ENCODE measurements at regions not wholly inside any gene's neighbourhood (a gene's known extent, or its start where the extent isn't known, plus 50 kb on each side); places are given as distances from the start of the nearest gene placed in this dataset.
"Not testable (repeated sequence)": the region's sequence is repeated elsewhere in the genome, so short reads cannot be mapped to it uniquely, and the experiment has no call there.

DNA sequence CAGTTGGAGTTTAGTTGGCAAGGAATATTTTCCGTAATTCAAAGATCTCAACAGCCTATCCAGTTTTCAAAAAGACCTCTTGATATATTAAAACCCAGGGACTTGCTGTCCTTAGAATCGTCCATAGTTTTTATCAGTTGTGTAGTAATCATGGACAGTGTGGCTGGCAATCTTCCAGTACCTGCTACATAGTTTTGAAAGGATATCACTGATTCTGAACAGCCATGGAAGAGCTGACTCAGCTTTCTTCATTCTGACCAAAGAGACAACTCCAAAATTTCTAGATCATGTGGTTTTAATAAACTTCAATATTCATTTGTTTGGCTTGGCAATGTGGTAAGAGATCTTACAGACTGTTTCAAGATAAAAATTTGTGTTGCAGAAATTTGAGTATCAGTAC is 616.7 kb downstream of the TDRD15 start:
- DNase-seq, result no peak

DNA sequence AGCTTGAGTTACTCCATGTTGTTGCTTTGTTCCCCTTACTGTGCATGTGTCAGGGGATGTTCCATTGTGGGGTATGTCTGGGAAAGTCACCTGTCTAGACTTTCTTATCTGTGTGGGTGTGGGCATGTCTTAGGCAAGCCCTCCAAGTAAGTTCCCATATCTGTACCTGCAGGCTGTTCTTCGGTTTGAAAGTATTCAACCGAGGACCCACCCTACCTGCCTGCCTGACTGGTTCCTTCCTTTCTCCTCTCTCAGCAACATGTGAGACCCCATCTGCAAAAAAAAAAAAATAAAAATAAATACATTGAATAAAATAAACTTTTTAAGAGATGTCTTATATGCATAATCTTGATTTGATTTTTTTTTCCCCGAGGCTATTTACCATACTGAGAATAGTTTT is 622.7 kb downstream of the TDRD15 start:
- no peak for DNase-seq

- no peak for DNase-seq
Observed at GRCh38 chr2:21748501-21748900, 624.7 kb downstream of the TDRD15 start.

GRCh38 chr2:21754164-21754788 is 630.5 kb downstream of the TDRD15 start:
- DNase-seq, result no peak

DNA sequence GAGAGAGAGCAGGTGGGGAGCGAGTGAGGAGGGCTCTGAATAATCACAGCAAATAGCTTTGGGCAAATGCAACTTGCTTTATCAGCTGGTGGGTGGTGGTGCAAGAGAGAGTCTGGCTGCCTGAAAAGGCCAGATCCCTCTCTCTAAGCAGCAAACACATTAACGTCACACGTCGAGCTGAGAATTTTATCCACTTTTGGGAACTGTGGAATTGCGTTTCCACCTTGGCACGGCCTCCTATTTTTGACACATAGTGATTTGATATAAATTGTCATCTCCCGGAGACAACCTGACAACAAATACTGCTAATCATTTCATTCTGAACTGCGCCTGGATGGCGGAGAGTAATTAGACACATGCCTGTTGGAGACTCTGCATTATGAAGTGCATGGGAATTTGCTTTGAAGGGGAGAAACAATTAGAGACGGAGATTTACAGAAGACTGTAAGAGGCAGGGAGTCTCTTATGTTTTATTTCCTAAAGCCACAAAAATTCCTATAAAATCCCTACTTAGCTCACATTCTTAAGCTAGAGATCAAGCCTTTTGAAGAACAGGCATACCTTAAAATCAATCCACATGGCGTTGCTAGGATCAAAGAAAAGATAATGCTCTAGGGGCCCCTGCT is 634.1 kb downstream of the TDRD15 start:
- no peak for DNase-seq

DNA sequence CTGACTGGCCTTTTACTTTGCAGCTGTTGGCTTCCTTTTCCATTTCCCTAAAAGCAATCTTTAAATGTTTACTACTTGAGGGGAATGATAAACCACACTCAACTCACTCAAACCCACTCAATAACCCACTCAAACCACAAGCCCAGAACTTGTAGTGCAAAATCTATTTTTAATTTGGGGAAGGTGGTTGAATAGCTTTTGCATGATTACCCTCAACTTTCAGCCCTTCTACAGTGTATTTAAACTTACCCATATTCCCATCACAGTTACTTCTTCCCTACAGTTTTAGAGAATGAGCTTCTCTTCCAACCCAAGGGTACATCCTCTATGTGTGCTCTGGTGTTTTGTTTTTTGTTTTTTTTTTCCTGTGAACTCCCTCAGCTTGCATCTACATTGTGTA is 636.1 kb downstream of the TDRD15 start:
- no peak for DNase-seq

GRCh38 chr2:21761361-21761760 is 637.6 kb downstream of the TDRD15 start:
- no peak for DNase-seq

- DNase-seq, result no peak
Observed at GRCh38 chr2:21763501-21763900, 639.7 kb downstream of the TDRD15 start.

DNA sequence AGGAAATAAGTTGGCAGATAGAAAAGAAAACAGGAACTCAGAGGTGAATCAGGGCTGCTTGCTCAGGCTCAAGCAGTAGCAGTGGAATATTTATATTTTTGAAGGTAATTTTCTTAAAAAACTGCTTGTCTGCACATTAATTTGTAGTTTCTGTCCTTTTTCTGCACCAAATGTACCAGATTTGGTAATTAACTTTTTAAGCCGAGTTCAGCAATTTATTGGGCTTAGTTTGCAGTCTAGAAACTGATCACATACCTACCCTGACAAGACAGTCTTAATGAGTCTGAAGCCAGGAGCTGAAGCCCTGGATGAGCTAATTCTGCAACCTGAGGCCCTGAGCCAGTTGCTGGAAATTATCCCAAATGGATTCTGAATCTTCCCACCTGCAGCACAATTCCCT is 647.0 kb downstream of the TDRD15 start:
- DNase-seq, result no peak

DNA sequence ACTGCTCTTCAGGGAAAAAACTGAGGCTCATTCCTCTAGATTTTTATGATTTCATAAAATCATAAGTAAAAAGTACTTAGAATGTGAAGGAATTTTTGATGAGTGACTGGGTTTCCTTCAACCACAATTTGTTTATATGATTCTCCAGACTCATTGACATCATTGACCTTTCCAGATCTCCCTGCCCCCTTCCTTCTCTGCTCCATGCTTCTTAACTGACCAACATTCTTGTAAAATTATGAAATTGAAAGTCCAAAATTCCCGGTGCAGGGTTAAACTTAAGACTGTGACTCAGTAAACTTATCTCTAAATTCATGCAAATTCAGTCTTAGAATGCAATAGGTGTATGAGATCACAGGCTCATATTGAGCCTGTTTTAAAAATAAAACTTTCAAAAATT is 648.9 kb downstream of the TDRD15 start:
- no peak for DNase-seq

DNA sequence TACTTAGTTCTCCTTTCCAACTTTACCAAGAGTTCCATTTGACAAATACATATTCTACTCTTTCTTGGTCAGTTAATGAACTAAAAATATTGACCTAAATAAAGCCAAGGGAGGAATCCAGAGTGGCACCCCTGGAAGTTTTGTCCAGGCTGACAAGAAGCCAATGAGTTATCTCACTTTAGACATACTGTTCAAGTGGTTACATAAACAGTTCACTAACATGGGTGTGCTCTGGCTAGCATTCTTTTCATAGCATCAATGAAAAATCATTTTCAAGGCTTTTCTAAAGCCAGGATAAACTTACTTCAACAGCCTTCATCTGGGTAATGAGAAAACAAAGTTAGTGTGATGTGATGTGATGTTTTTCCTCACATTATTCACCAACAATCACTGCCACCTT is 649.4 kb downstream of the TDRD15 start:
- DNase-seq, result no peak

DNA sequence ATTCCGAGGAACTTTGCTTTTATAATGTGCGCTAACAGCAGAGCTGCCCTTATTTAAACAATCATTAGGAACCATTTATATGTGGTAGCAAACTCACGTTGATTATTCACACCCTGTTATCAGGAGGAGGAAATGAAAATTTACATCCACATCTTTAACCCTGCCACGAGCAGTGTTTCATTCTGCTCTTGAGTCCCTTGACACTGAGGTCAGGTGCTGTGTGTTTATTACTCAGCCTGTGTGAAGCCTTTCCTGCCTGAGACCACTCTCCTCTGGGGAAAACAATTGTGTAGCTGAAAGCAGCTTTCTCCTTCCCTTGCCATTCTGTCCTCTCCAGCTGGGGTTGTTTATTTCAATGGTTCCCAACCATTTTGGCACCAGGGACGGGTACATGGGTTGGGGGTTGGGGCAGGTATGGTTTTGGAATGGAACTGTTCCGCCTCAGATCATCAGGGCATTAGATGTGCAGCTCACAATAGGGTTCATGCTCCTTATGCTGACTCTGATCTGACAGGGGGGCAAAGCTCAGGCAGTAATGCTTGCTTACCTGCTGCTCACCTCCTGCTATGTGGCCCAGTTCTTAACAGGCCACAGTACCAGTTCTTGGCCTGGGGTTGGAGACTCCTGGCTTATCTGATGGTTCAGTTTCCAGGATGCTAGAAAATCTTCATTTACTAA is 651.1 kb downstream of the TDRD15 start:
- no peak for DNase-seq

DNA sequence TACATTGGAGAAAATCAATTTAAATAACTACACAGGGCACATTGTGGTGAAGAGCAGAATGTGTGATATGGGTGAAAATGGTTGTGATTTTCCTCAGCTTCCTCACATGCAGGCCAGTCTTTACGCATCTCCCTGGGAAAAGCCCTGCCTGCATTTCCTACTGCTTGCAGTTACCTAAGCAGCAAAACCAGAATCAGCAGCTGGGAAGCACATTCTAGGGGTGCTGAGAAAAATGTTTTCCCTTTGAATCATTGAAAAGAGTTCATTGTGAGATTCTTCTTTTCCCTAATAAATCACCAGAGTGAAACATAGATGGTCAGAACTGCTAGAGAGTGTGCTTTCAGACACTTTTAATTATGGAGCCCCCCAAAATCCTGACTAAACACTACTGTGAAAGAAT is 656.0 kb downstream of the TDRD15 start:
- no peak for DNase-seq

GRCh38 chr2:21781962-21782361 is 658.2 kb downstream of the TDRD15 start:
- no peak for DNase-seq

DNA sequence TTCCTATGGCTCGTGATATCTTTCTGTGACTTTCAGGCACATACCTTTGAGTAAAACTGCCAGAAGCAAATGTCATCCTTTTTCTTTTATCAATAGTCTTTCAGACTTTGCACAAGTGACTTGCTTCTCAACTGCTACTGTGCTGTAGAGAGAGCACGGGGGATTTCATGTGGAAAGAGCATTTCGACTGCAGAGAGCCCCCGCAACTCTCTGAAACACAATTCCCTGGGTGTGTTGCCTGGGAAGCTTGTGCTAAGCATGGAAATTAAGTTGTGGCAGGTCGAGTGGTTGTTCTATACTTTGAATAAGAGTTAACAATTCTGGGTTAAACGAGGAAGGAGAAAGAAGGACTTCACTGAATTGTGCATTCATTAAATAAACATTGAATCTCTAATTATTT is 659.1 kb downstream of the TDRD15 start:
- DNase-seq, result no peak

- no peak for DNase-seq
Observed at GRCh38 chr2:21787941-21788340, 664.2 kb downstream of the TDRD15 start.

- DNase-seq, result not testable (repeated sequence)
Observed at GRCh38 chr2:21790311-21790710, 666.5 kb downstream of the TDRD15 start.

DNA sequence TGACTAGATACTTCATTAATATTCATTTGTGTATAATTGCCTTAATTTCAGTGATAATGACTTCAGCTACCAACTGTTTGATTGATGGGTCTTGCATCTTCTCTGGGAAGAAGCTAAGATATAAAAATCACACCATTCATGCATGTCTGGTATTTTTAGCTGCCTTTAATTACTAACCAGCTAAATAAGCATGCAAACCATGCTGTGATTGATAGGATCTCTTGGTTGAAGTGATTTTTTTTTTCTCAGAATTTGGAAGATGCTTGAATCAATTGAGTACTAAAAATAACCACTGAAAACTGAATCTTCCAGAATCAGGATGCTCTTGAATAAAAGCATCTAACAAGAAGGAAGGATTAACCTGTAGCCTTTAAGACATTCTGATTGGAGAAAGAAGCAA is 668.8 kb downstream of the TDRD15 start:
- no peak for DNase-seq

- DNase-seq, result no peak
Observed at GRCh38 chr2:21793461-21793860, 669.7 kb downstream of the TDRD15 start.

GRCh38 chr2:21794611-21795010 is 670.8 kb downstream of the TDRD15 start:
- no peak for DNase-seq

GRCh38 chr2:21800356-21800755 is 676.6 kb downstream of the TDRD15 start:
- DNase-seq, result no peak

GRCh38 chr2:21803550-21803949 is 679.8 kb downstream of the TDRD15 start:
- DNase-seq, result no peak

GRCh38 chr2:21804151-21804550 is 680.4 kb downstream of the TDRD15 start:
- no peak for DNase-seq

DNA sequence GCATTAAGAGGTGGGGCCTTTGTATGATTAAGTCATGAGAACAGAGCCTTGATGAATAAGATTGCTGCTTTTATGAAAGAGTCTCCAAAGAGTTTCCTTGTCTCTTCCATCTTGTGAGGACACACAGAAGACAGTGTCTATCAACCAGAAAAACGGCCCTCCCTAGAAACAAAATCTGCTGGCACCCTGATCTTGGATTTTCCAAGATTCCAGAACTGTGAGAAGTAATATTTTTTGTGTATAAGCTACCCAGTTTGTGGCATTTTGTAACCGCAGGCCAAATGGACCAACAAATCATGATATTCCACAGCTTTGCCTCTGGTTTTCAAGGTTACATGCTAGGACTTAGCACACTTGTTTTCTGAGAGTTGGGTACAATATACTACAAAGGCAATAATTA is 687.8 kb downstream of the TDRD15 start:
- DNase-seq, result no peak

DNA sequence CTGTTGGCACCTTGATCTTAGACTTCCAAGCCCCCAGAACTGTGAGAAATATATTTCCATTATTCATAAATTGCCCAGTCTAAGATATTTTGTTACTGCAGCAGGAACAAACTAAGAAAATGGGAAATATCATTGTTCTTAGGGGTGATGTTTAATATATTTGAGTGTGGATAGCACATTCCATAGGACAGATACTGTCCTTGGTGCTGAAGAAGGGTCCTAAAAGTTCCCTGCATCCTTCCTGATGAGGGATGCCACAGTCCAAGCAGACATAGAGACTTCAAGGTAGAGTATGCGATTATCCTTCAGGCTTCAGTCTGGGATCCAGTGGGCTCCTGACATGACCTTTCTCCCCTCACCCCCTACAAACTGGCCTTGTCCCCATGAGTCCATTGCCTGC is 689.0 kb downstream of the TDRD15 start:
- no peak for DNase-seq

Data from NCI-H2107 (cell line).